ENCODE measurements at regions not wholly inside any gene's neighbourhood (a gene's known extent, or its start where the extent isn't known, plus 50 kb on each side); places are given as distances from the start of the nearest gene placed in this dataset.

GRCh38 chr3:151558661-151559060 is 97.8 kb upstream of the IGSF10 start:
- H3K27ac ChIP-seq (ENCODE audit: low read depth in 1 of 2, low read length in 2 of 2): no peak overlapping the region
- DNase-seq: no peak
- H3K4me1 Mint-ChIP-seq: peaks cover 26% of the 10 kb centered on the region
- no peaks in the 10 kb centered on the region for H4K20me1 ChIP-seq (ENCODE audit: insufficient read depth, low read length)
- H3K9me3 Mint-ChIP-seq: peaks cover 0 to 4% (median 0%) of the 10 kb centered on the region in 7 donors
- peaks cover 22 to 30% of the 10 kb centered on the region in 2 donors for H3K4me1 ChIP-seq (ENCODE audit: control insufficient read depth in 1 of 2, insufficient read depth in 2 of 2, low read length in 2 of 2)
- H3K36me3 Mint-ChIP-seq: no peaks in the 10 kb centered on the region
- no peak overlapping the region for H2AFZ ChIP-seq (ENCODE audit: insufficient read depth, low read depth, low read length, poor library complexity, severe bottlenecking)
- TF ChIP-seq CTCF (IDR thresholded peaks at IDR 0.05): no peak
- H3K9me3 ChIP-seq (replicated peaks in 1 of 2; ENCODE audit: control insufficient read depth in 1 of 2, insufficient read depth in 1 of 2, low read length in 2 of 2): no peaks in the 10 kb centered on the region
- no peak overlapping the region for H3K9ac ChIP-seq (ENCODE audit: insufficient read depth, low read length, poor library complexity, severe bottlenecking)
- H3K27ac Mint-ChIP-seq: no peak overlapping the region
- no peaks in the 10 kb centered on the region for H3K27me3 ChIP-seq (ENCODE audit: control insufficient read depth in 2 of 2, insufficient read depth in 2 of 2, low read length in 2 of 2)
- no peak overlapping the region for H3K4me3 ChIP-seq (replicated peaks in 1 of 3; ENCODE audit: low read depth in 2 of 3, low read length in 3 of 3)
- H3K4me3 Mint-ChIP-seq: no peak overlapping the region
- H3K36me3 ChIP-seq (replicated peaks in 1 of 2; ENCODE audit: control insufficient read depth in 1 of 2, insufficient read depth in 2 of 2, low read length in 2 of 2): no peaks in the 10 kb centered on the region
- intact Hi-C loops (cut with micrococcal nuclease): no loop called here
- H3K79me2 ChIP-seq (ENCODE audit: insufficient read depth, low read length): no peaks in the 10 kb centered on the region
- no peaks in the 10 kb centered on the region for H3K27me3 Mint-ChIP-seq (ENCODE audit: low read depth in 3 of 3)
- no peak overlapping the region for H3K4me2 ChIP-seq (replicated peaks; ENCODE audit: extremely low read depth, low read length, poor library complexity, severe bottlenecking)

- Histone ChIP-seq H3K4me3 (replicated peaks in 1 of 3; ENCODE audit: low read depth in 2 of 3, low read length in 3 of 3) (no peak overlapping the region), H3K27ac (ENCODE audit: low read depth in 1 of 2, low read length in 2 of 2) (peak overlapping the region in 1 of 2 donors; percentile 21), H3K4me2 (replicated peaks; ENCODE audit: extremely low read depth, low read length, poor library complexity, severe bottlenecking) (no peak overlapping the region), H2AFZ (ENCODE audit: insufficient read depth, low read depth, low read length, poor library complexity, severe bottlenecking) (no peak overlapping the region), H3K27me3 (ENCODE audit: control insufficient read depth in 2 of 2, insufficient read depth in 2 of 2, low read length in 2 of 2) (no peaks in the 10 kb centered on the region), H3K9me3 (replicated peaks in 1 of 2; ENCODE audit: control insufficient read depth in 1 of 2, insufficient read depth in 1 of 2, low read length in 2 of 2) (no peaks in the 10 kb centered on the region), H3K36me3 (replicated peaks in 1 of 2; ENCODE audit: control insufficient read depth in 1 of 2, insufficient read depth in 2 of 2, low read length in 2 of 2) (no peaks in the 10 kb centered on the region), H3K4me1 (ENCODE audit: control insufficient read depth in 1 of 2, insufficient read depth in 2 of 2, low read length in 2 of 2) (peaks cover 29 to 37% of the 10 kb centered on the region in 2 donors), H3K9ac (ENCODE audit: insufficient read depth, low read length, poor library complexity, severe bottlenecking) (no peak overlapping the region), H4K20me1 (ENCODE audit: insufficient read depth, low read length) (no peaks in the 10 kb centered on the region), H3K79me2 (ENCODE audit: insufficient read depth, low read length) (no peaks in the 10 kb centered on the region)
- H3K36me3 Mint-ChIP-seq: no peaks in the 10 kb centered on the region
- intact Hi-C loops (cut with micrococcal nuclease): no loop called here
- peaks cover 34% of the 10 kb centered on the region for H3K4me1 Mint-ChIP-seq
- H3K27ac Mint-ChIP-seq: peak overlapping the region in 2 of 7 donors; percentile 18 to 38
- H3K4me3 Mint-ChIP-seq: peak overlapping the region in 1 of 2 donors; percentile 58
- no peaks in the 10 kb centered on the region for H3K27me3 Mint-ChIP-seq (ENCODE audit: low read depth in 3 of 3)
- peaks cover 0 to 2% (median 0%) of the 10 kb centered on the region in 7 donors for H3K9me3 Mint-ChIP-seq
- no peak for DNase-seq
- WGBS (ENCODE audit: insufficient coverage): no CpG with 5 or more reads among the region's 2 CpGs
- TF ChIP-seq CTCF (IDR thresholded peaks at IDR 0.05): no peak
Observed at GRCh38 chr3:151557068-151557840, 96.4 kb upstream of the IGSF10 start.
